Stimulated activated naive B cell treated with anti-CD40 and anti-IgM and Interleukin-4, amounts not matched to agents 10 μg/mL and 1 μg/mL and 100 μg/mL, for 72 hours (primary cell): ENCODE measurements at regions not wholly inside any gene's neighbourhood (a gene's known extent, or its start where the extent isn't known, plus 50 kb on each side); places are given as distances from the start of the nearest gene placed in this dataset.
A peak's percentile ranks its signal among the peaks of the same experiment; 100 is the strongest.

ENCODE experiments used
- ATAC-seq, 2 donors: fragments of 150-1000 bp; cut with Tn5 transposase; replicated peaks; 2 replicates each; pipeline ENCODE4 v1.10.0; 2021; ENCODE audit warnings: moderate library complexity in 1 of 2
- DNase-seq: peaks from one replicate; pipeline ENCODE4 v3.0.0; 2021
- H3K27ac Mint-ChIP-seq: one replicate; pipeline ENCODE4 v1.8.0; 2022; ENCODE audit warnings: mild to moderate bottlenecking, mixed read lengths
- H3K27me3 Mint-ChIP-seq, 2 donors: one replicate each; pipeline ENCODE4 v1.8.0; 2022; ENCODE audit warnings: mixed read lengths in 2 of 2
- H3K36me3 Mint-ChIP-seq, 2 donors: one replicate each; pipeline ENCODE4 v1.8.0; 2022; ENCODE audit warnings: mixed read lengths in 2 of 2, mild to moderate bottlenecking in 1 of 2
- H3K4me1 Mint-ChIP-seq, 2 donors: one replicate each; pipeline ENCODE4 v1.8.0; 2022; ENCODE audit warnings: mixed read lengths in 2 of 2, mild to moderate bottlenecking in 1 of 2
- H3K4me3 Mint-ChIP-seq, 2 donors: one replicate each; pipeline ENCODE4 v1.8.0; 2022; ENCODE audit warnings: mild to moderate bottlenecking in 2 of 2, mixed read lengths in 2 of 2, moderate library complexity in 1 of 2
- H3K9me3 Mint-ChIP-seq, 2 donors: one replicate each; pipeline ENCODE4 v1.8.0; 2022; ENCODE audit warnings: mixed read lengths in 2 of 2, mild to moderate bottlenecking in 1 of 2

- ATAC-seq: no peak
- peaks cover 8 to 9% of the 10 kb centered on the region in 2 donors for H3K9me3 Mint-ChIP-seq
- H3K36me3 Mint-ChIP-seq: no peaks in the 10 kb centered on the region
- H3K27ac Mint-ChIP-seq: no peak overlapping the region
- peaks cover 35 to 41% of the 10 kb centered on the region in 2 donors for H3K27me3 Mint-ChIP-seq
- DNase-seq: no peak
- no peak overlapping the region for H3K4me3 Mint-ChIP-seq
- peaks cover 5 to 7% of the 10 kb centered on the region in 2 donors for H3K4me1 Mint-ChIP-seq
Observed at GRCh38 chr6:40295251-40295950, 291.8 kb downstream of the LRFN2 start.

GRCh38 chr6:40293460-40294185 lies 293.5 kb downstream of the LRFN2 start:
- Mint-ChIP-seq H3K36me3 (no peaks in the 10 kb centered on the region), H3K27me3 (peaks cover 32 to 36% of the 10 kb centered on the region in 2 donors), H3K9me3 (peaks cover 8 to 9% of the 10 kb centered on the region in 2 donors), H3K4me3 (no peak overlapping the region), H3K27ac (no peak overlapping the region), H3K4me1 (peaks cover 5 to 7% of the 10 kb centered on the region in 2 donors)
- ATAC-seq: peak; percentile 16 to 61
- DNase-seq: no peak

- Mint-ChIP-seq H3K27me3 (peaks cover 32 to 42% of the 10 kb centered on the region in 2 donors), H3K36me3 (no peaks in the 10 kb centered on the region), H3K4me1 (peaks cover 5 to 7% of the 10 kb centered on the region in 2 donors), H3K4me3 (no peak overlapping the region), H3K9me3 (peaks cover 8 to 9% of the 10 kb centered on the region in 2 donors), H3K27ac (no peak overlapping the region)
- DNase-seq: no peak
- ATAC-seq: peak; percentile 46 to 52
Observed at GRCh38 chr6:40293060-40293459, 294.1 kb downstream of the LRFN2 start.

GRCh38 chr6:40290816-40291215 lies 296.3 kb downstream of the LRFN2 start:
- peaks cover 49 to 62% of the 10 kb centered on the region in 2 donors for H3K27me3 Mint-ChIP-seq
- no peak for ATAC-seq
- H3K36me3 Mint-ChIP-seq: no peaks in the 10 kb centered on the region
- DNase-seq: no peak
- no peak overlapping the region for H3K27ac Mint-ChIP-seq
- no peak overlapping the region for H3K4me3 Mint-ChIP-seq
- H3K4me1 Mint-ChIP-seq: peaks cover 5 to 7% of the 10 kb centered on the region in 2 donors
- peaks cover 6 to 7% of the 10 kb centered on the region in 2 donors for H3K9me3 Mint-ChIP-seq

GRCh38 chr6:40288919-40289318 lies 298.2 kb downstream of the LRFN2 start:
- H3K36me3 Mint-ChIP-seq: no peaks in the 10 kb centered on the region
- ATAC-seq (no peak), DNase-seq (no peak)
- no peaks in the 10 kb centered on the region for H3K9me3 Mint-ChIP-seq
- H3K27me3 Mint-ChIP-seq: peaks cover 50 to 79% of the 10 kb centered on the region in 2 donors
- H3K4me3 Mint-ChIP-seq: no peak overlapping the region
- no peak overlapping the region for H3K27ac Mint-ChIP-seq
- H3K4me1 Mint-ChIP-seq: peaks cover 5 to 7% of the 10 kb centered on the region in 2 donors

- H3K27ac Mint-ChIP-seq: no peak overlapping the region
- ATAC-seq: no peak
- H3K27me3 Mint-ChIP-seq: peaks cover 40 to 78% of the 10 kb centered on the region in 2 donors
- no peaks in the 10 kb centered on the region for H3K9me3 Mint-ChIP-seq
- DNase-seq: no peak
- H3K36me3 Mint-ChIP-seq: no peaks in the 10 kb centered on the region
- no peak overlapping the region for H3K4me3 Mint-ChIP-seq
- no peaks in the 10 kb centered on the region for H3K4me1 Mint-ChIP-seq
Observed at GRCh38 chr6:40287296-40287850, 299.8 kb downstream of the LRFN2 start.

GRCh38 chr6:40286721-40287120 lies 300.4 kb downstream of the LRFN2 start:
- Mint-ChIP-seq H3K27me3 (peaks cover 40 to 72% of the 10 kb centered on the region in 2 donors), H3K4me1 (no peaks in the 10 kb centered on the region)
- no peak for ATAC-seq

GRCh38 chr6:40285996-40286395 lies 301.2 kb downstream of the LRFN2 start:
- ATAC-seq (no peak), DNase-seq (no peak)
- Mint-ChIP-seq H3K27ac (no peak overlapping the region), H3K4me3 (no peak overlapping the region), H3K27me3 (peaks cover 41 to 72% of the 10 kb centered on the region in 2 donors), H3K9me3 (no peaks in the 10 kb centered on the region), H3K4me1 (no peaks in the 10 kb centered on the region), H3K36me3 (no peaks in the 10 kb centered on the region)

More at GRCh38 chr6:40286721-40287120, 300.4 kb downstream of the LRFN2 start:
- Mint-ChIP-seq H3K9me3 (no peaks in the 10 kb centered on the region), H3K4me3 (no peak overlapping the region), H3K36me3 (no peaks in the 10 kb centered on the region), H3K27ac (no peak overlapping the region)
- no peak for DNase-seq

- H3K4me1 Mint-ChIP-seq: no peaks in the 10 kb centered on the region
- no peaks in the 10 kb centered on the region for H3K9me3 Mint-ChIP-seq
- no peak overlapping the region for H3K27ac Mint-ChIP-seq
- DNase-seq (no peak), ATAC-seq (no peak)
- no peaks in the 10 kb centered on the region for H3K36me3 Mint-ChIP-seq
- no peak overlapping the region for H3K4me3 Mint-ChIP-seq
- peaks cover 39 to 70% of the 10 kb centered on the region in 2 donors for H3K27me3 Mint-ChIP-seq
Observed at GRCh38 chr6:40285535-40285934, 301.6 kb downstream of the LRFN2 start.

- Mint-ChIP-seq H3K27ac (no peak overlapping the region), H3K4me1 (no peaks in the 10 kb centered on the region), H3K36me3 (no peaks in the 10 kb centered on the region), H3K9me3 (no peaks in the 10 kb centered on the region), H3K27me3 (peaks cover 34 to 58% of the 10 kb centered on the region in 2 donors), H3K4me3 (no peak overlapping the region)
- DNase-seq: no peak
- ATAC-seq: no peak
Observed at GRCh38 chr6:40282986-40283385, 304.2 kb downstream of the LRFN2 start.

GRCh38 chr6:40281402-40281801 lies 305.8 kb downstream of the LRFN2 start:
- Mint-ChIP-seq H3K27ac (no peak overlapping the region), H3K9me3 (no peaks in the 10 kb centered on the region), H3K4me1 (no peaks in the 10 kb centered on the region), H3K36me3 (no peaks in the 10 kb centered on the region), H3K27me3 (peaks cover 25 to 50% of the 10 kb centered on the region in 2 donors), H3K4me3 (no peak overlapping the region)
- ATAC-seq (no peak), DNase-seq (no peak)

- Mint-ChIP-seq H3K9me3 (no peaks in the 10 kb centered on the region), H3K4me3 (no peak overlapping the region)
Observed at GRCh38 chr6:40280231-40280630, 306.9 kb downstream of the LRFN2 start.

GRCh38 chr6:40276141-40276540 lies 311.0 kb downstream of the LRFN2 start:
- no peak overlapping the region for H3K4me3 Mint-ChIP-seq
- H3K9me3 Mint-ChIP-seq: no peaks in the 10 kb centered on the region
- no peak overlapping the region for H3K27ac Mint-ChIP-seq
- H3K27me3 Mint-ChIP-seq: peaks cover 23 to 32% of the 10 kb centered on the region in 2 donors
- H3K4me1 Mint-ChIP-seq: no peaks in the 10 kb centered on the region
- ATAC-seq (no peak), DNase-seq (no peak)
- H3K36me3 Mint-ChIP-seq: no peaks in the 10 kb centered on the region

More at GRCh38 chr6:40280231-40280630, 306.9 kb downstream of the LRFN2 start:
- Mint-ChIP-seq H3K27ac (no peak overlapping the region), H3K27me3 (peaks cover 16 to 38% of the 10 kb centered on the region in 2 donors), H3K4me1 (no peaks in the 10 kb centered on the region), H3K36me3 (no peaks in the 10 kb centered on the region)
- ATAC-seq: no peak
- no peak for DNase-seq

GRCh38 chr6:40274058-40274457 lies 313.1 kb downstream of the LRFN2 start:
- H3K9me3 Mint-ChIP-seq: no peaks in the 10 kb centered on the region
- no peak for DNase-seq
- no peak for ATAC-seq
- no peaks in the 10 kb centered on the region for H3K36me3 Mint-ChIP-seq
- no peak overlapping the region for H3K27ac Mint-ChIP-seq
- H3K4me1 Mint-ChIP-seq: no peaks in the 10 kb centered on the region
- no peak overlapping the region for H3K4me3 Mint-ChIP-seq
- peaks cover 26 to 37% of the 10 kb centered on the region in 2 donors for H3K27me3 Mint-ChIP-seq
